Upper lobe of left lung (tissue), 6 donors: ENCODE measurements at regions not wholly inside any gene's neighbourhood (a gene's known extent, or its start where the extent isn't known, plus 50 kb on each side); places are given as distances from the start of the nearest gene placed in this dataset.

Experiments used
- ATAC-seq, 2 donors: fragments of 200-7000 bp; cut with Tn5 transposase; one replicate each; pipeline ENCODE4 v1.9.1; 2022; ENCODE audit warnings: mild to moderate bottlenecking in 2 of 2, moderate library complexity in 2 of 2; ENCODE audit not compliant: low FRiP score in 2 of 2
- DNase-seq, 2 donors: peaks; one replicate each; pipeline ENCODE4 v3.0.0-alpha.2; 2019 to 2020
- H3K27ac ChIP-seq, 4 donors: fragments of 200-600 bp; sonication (generic); one replicate each; pipeline ENCODE4 v1.5.1; 2016 to 2019
- H3K27me3 ChIP-seq, 4 donors: fragments of 200-600 bp; sonication (generic); one replicate each; pipeline ENCODE4 v1.5.1; 2017 to 2019
- H3K36me3 ChIP-seq, 4 donors: fragments of 200-600 bp; sonication (generic); one replicate each; pipeline ENCODE4 v1.5.1; 2016 to 2019
- H3K4me1 ChIP-seq, 4 donors: fragments of 200-600 bp; sonication (generic); one replicate each; pipeline ENCODE4 v1.5.1; 2018 to 2019
- H3K4me3 ChIP-seq, 4 donors: fragments of 200-600 bp; sonication (generic); one replicate each; pipeline ENCODE4 v1.5.1; 2017 to 2019; ENCODE audit warnings: mild to moderate bottlenecking in 2 of 4, moderate library complexity in 1 of 4
- H3K9me3 ChIP-seq, 4 donors: fragments of 200-600 bp; sonication (generic); one replicate each; pipeline ENCODE4 v1.5.1; 2018 to 2019
- EP300 ChIP-seq, 4 donors: sonication (generic); formaldehyde crosslinking; IDR thresholded peaks; one replicate each; pipeline ENCODE4 v1.5.1; 2017; ENCODE audit warnings: antibody characterized with exemption in 4 of 4, control low read depth in 2 of 4
- POLR2A ChIP-seq, 4 donors: fragments of 450-650 bp; IDR thresholded peaks; one replicate each; pipeline ENCODE4 v1.5.1; 2016 to 2017; ENCODE audit warnings: antibody characterized with exemption in 4 of 4, mild to moderate bottlenecking in 2 of 4
- POLR2AphosphoS5 ChIP-seq, 2 donors: sonication (generic); formaldehyde crosslinking; IDR thresholded peaks; one replicate each; pipeline ENCODE4 v1.5.1; 2017; ENCODE audit warnings: antibody characterized with exemption in 2 of 2
- WGBS, 2 donors: methylation state at CpG; one replicate each; pipeline ENCODE4 v1.1.5; 2017 to 2018; 5-methylcytosine and 5-hydroxymethylcytosine counted together
- TF ChIP-seq, protein P1 (sequence below), 6 experiments: fragments of 450-650 bp in 4 of 6; fragments of 200-600 bp in 2 of 6; sonication (generic) in 2 of 6; IDR thresholded peaks; one replicate each; pipeline ENCODE4 v1.5.1; 2016 to 2019; ENCODE audit warnings: antibody characterized with exemption in 6 of 6
- donor health status: DM: no; HTN: no; CAD: no; lungs with moderate emphysema.
- donor health status: DM: no; HTN: yes; CAD: no; lungs with severe emphysema.

GRCh38 chr7:52362521-52362920, 672.9 kb upstream of the POM121L12 start:
- H3K4me3 ChIP-seq, result no peak overlapping the region
- no peaks in the 10 kb centered on the region for H3K4me1 ChIP-seq
- no peaks in the 10 kb centered on the region for H3K9me3 ChIP-seq
- H3K36me3 ChIP-seq, result no peaks in the 10 kb centered on the region
- 88 to 95% methylated on average over 7 to 10 of the region's 19 CpGs for WGBS, 2 donors
- ATAC-seq (no peak), DNase-seq (peak in 1 of 2 donors; percentile 72)
- H3K27ac ChIP-seq, result no peak overlapping the region
- TF ChIP-seq, protein P1, sequence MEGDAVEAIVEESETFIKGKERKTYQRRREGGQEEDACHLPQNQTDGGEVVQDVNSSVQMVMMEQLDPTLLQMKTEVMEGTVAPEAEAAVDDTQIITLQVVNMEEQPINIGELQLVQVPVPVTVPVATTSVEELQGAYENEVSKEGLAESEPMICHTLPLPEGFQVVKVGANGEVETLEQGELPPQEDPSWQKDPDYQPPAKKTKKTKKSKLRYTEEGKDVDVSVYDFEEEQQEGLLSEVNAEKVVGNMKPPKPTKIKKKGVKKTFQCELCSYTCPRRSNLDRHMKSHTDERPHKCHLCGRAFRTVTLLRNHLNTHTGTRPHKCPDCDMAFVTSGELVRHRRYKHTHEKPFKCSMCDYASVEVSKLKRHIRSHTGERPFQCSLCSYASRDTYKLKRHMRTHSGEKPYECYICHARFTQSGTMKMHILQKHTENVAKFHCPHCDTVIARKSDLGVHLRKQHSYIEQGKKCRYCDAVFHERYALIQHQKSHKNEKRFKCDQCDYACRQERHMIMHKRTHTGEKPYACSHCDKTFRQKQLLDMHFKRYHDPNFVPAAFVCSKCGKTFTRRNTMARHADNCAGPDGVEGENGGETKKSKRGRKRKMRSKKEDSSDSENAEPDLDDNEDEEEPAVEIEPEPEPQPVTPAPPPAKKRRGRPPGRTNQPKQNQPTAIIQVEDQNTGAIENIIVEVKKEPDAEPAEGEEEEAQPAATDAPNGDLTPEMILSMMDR (IDR thresholded peaks at IDR 0.05), result no peak
- TF ChIP-seq POLR2AphosphoS5 (IDR thresholded peaks at IDR 0.05) (no peak), POLR2A (IDR thresholded peaks at IDR 0.05) (no peak), EP300 (IDR thresholded peaks at IDR 0.05) (no peak)
- no peaks in the 10 kb centered on the region for H3K27me3 ChIP-seq

DNA sequence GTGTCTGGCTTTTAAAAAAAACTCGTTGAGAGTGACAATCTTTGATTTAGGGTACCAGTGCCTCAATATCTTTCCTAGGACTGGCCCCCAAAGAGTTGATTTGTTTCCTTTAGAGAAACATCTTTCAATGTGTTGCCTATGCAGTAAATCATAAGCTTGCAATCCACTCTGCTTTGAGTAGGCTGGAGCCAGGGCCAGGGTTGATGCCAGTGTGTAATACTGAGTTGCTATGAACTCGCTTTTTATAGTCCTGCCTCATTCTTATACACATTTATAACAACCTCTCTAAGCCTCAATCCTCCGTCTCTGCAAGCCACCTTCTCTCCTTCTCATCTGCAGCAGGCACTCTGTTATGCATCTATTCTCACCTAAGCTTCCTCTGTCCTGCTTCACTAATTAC, 674.9 kb upstream of the POM121L12 start:
- no peaks in the 10 kb centered on the region for H3K27me3 ChIP-seq
- 70% methylated on average over 3 of the region's 3 CpGs for WGBS, 2 donors
- ATAC-seq, result no peak
- H3K36me3 ChIP-seq, result no peaks in the 10 kb centered on the region
- TF ChIP-seq, protein P1 (IDR thresholded peaks at IDR 0.05), result no peak
- no peak for TF ChIP-seq POLR2AphosphoS5 (IDR thresholded peaks at IDR 0.05)
- TF ChIP-seq POLR2A (IDR thresholded peaks at IDR 0.05), result no peak
- TF ChIP-seq EP300 (IDR thresholded peaks at IDR 0.05), result no peak
- no peaks in the 10 kb centered on the region for H3K9me3 ChIP-seq
- no peaks in the 10 kb centered on the region for H3K4me1 ChIP-seq
- no peak overlapping the region for H3K27ac ChIP-seq
- no peak overlapping the region for H3K4me3 ChIP-seq
- no peak for DNase-seq

GRCh38 chr7:52355053-52355452, 680.4 kb upstream of the POM121L12 start:
- no peaks in the 10 kb centered on the region for H3K9me3 ChIP-seq
- TF ChIP-seq POLR2AphosphoS5 (IDR thresholded peaks at IDR 0.05), result no peak
- TF ChIP-seq, protein P1 (IDR thresholded peaks at IDR 0.05), result no peak
- TF ChIP-seq POLR2A (IDR thresholded peaks at IDR 0.05), result no peak
- no peak for TF ChIP-seq EP300 (IDR thresholded peaks at IDR 0.05)
- no peaks in the 10 kb centered on the region for H3K4me1 ChIP-seq
- DNase-seq (no peak), ATAC-seq (no peak)
- 67 to 69% methylated on average over 3 of the region's 3 CpGs for WGBS, 2 donors
- H3K27me3 ChIP-seq, result no peaks in the 10 kb centered on the region
- no peak overlapping the region for H3K4me3 ChIP-seq
- no peaks in the 10 kb centered on the region for H3K36me3 ChIP-seq
- H3K27ac ChIP-seq, result no peak overlapping the region

DNA sequence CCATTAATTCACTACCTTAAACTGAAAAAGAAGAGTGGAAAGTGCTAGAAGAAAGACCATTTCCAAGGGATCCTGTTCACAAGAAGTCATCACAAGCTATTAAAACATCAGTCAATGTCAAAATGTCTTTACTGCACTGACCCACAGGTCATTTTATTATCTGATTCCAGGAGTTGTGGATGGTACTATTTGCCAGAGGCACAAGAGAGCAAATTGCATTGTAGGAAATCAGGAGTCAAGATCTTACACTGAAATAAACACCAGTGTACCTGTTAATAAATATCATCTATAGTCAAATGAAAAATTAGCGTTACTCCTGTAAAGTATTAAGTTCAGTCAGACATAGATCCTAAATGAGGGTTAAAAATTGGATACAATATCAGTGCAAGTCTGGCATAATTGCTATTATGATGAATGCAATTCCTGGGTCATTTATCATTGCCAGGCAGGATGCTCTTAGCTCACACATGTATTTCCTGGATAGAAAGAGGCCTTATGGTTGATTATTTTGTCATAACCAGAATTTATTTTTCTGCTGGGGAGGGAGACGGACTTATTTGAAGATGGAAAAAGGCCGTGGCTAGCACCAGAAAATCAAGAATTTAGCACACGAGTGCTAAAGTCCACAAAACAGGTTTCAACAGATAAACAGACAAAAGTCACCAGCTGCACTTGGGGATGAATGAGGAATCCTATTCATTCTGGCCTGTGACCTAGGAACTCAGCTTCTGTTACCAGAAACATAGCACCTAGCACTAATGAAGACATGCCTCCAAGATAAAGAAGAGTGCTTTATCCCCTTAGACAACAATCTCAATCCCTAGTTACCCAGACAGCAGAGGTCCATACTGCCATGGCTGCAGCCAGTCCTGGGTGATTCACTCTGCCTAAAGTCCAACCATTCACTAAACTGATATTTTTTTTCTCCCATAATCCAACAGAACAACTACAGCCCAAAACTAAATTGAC, 683.1 kb upstream of the POM121L12 start:
- Histone ChIP-seq H3K27ac (no peak overlapping the region), H3K4me3 (no peak overlapping the region), H3K36me3 (no peaks in the 10 kb centered on the region), H3K4me1 (no peaks in the 10 kb centered on the region), H3K27me3 (no peaks in the 10 kb centered on the region), H3K9me3 (no peaks in the 10 kb centered on the region)
- TF ChIP-seq POLR2A (IDR thresholded peaks at IDR 0.05), result no peak
- TF ChIP-seq, protein P1 (IDR thresholded peaks at IDR 0.05), result no peak
- TF ChIP-seq EP300 (IDR thresholded peaks at IDR 0.05), result no peak
- TF ChIP-seq POLR2AphosphoS5 (IDR thresholded peaks at IDR 0.05), result no peak
- DNase-seq (no peak), ATAC-seq (no peak)
- 48 to 59% methylated on average over 4 of the region's 4 CpGs for WGBS, 2 donors
